ENCODE measurements at regions not wholly inside any gene's neighbourhood (a gene's known extent, or its start where the extent isn't known, plus 50 kb on each side); places are given as distances from the start of the nearest gene placed in this dataset.

GRCh38 chr2:34308140-34308539 is 709.0 kb upstream of the FAM98A start:
- no peak for TF ChIP-seq CTCF (IDR thresholded peaks at IDR 0.05; ENCODE audit: low read depth, low read length, poor library complexity, severe bottlenecking)
- TF ChIP-seq EZH2phosphoT487 (IDR thresholded peaks at IDR 0.05; ENCODE audit: borderline replicate concordance, low read length) = no peak
